Stimulated activated naive CD4-positive, alpha-beta T cell treated with Interleukin-2 at 50 U/mL for 16 hours (primary cell): ENCODE measurements at regions not wholly inside any gene's neighbourhood (a gene's known extent, or its start where the extent isn't known, plus 50 kb on each side); places are given as distances from the start of the nearest gene placed in this dataset.

ENCODE experiments used
- DNase-seq: peaks from one replicate; lab custom pipeline; 2025; lab: John Stamatoyannopoulos, UW

DNA sequence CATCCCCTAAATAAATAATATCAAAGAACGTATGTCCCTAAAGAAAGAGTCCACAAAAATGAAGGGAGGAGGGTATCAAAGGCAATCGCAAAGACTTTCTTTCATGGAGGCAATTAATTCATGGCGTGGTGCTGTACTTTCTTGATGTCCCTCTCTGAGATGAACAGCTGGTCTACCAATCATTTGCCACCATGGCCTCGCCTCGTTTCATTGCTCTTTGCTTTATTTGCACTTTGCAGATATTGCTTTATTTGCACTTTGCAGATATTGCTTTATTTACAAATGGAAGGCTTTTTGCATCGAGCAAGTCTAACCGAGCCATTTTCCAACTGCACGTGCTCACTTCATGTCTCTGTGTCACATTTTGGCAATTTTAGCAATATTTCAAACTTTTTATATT lies 104.0 kb upstream of the PTCH1 start:
- no peak for DNase-seq

DNA sequence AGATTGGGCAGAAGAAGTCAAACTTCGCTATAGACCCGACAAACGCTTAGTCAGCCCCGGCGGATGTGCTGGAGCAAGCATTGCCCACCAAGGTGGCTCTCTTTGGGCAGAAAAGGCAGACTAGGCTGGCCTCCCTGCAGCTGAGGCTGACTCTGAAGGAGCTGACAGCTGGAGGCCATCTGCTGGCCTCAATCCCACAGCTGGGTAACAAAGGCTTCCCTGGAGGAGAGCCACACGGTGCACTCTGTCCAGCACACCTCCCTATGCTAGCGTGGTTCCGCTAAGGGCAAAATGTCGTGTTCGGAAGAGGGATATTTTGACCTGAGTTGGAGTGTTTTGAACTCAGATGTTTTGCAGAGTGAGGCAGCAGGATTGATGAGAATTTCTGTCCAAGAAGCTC lies 103.5 kb upstream of the PTCH1 start:
- DNase-seq = no peak

DNA sequence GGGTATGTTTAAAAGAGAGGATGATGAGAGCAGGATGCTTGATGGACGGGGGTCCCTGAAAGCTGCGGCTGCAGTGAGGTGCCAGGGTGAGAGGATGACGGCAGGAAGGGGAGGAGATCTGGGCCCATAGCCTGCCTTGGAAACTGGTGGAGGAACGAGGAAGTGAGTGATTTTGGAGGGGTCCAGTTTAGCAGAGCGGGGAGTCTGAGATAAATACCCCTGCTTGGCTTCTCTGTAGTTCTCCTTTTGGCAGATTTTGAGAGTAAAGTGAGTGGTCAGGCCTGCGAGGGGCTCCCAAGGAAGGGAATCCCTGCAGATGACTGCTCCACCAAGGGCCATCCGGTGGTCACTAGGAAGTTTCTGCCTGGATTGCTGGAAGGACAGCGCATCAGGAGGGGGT lies 98.5 kb upstream of the PTCH1 start:
- no peak for DNase-seq

DNA sequence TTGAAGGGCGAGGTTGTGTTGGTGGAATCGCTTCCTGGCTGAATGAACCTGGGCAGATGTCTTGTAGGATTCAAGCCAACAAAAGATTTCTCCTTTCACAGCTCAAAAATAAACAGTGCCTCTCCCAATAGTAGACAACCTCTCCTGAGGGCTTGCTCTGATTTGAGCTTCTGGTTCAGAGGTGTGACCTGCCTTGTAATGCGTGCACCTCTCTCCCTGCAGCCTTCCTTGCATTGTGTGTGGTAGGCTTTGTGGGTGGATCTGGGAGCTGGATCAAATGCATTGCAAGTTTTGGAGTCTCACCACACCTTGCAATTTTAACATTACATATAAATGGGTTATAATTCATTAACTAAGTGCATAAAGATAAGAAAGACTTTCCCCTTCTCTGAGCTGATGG lies 96.9 kb upstream of the PTCH1 start:
- no peak for DNase-seq

DNA sequence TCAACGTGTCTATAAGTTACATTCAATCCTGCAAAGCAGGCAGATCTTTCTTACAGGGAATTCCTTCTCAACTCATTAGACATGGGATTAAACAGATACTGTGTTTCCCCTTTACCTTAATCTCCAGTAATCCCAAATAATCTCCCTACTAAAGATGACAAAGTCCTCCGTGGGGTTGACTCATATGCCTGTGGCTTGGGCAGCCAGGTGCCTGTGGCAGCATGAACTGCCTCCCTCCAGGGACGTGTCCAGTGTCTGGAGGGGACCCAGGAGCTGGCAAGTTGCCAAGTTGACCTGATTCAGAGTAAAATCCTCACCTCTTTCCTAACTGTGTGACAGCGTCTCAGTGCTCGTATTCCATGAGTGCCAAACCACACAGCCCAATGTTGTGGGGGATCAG lies 94.6 kb upstream of the PTCH1 start:
- DNase-seq = no peak

DNA sequence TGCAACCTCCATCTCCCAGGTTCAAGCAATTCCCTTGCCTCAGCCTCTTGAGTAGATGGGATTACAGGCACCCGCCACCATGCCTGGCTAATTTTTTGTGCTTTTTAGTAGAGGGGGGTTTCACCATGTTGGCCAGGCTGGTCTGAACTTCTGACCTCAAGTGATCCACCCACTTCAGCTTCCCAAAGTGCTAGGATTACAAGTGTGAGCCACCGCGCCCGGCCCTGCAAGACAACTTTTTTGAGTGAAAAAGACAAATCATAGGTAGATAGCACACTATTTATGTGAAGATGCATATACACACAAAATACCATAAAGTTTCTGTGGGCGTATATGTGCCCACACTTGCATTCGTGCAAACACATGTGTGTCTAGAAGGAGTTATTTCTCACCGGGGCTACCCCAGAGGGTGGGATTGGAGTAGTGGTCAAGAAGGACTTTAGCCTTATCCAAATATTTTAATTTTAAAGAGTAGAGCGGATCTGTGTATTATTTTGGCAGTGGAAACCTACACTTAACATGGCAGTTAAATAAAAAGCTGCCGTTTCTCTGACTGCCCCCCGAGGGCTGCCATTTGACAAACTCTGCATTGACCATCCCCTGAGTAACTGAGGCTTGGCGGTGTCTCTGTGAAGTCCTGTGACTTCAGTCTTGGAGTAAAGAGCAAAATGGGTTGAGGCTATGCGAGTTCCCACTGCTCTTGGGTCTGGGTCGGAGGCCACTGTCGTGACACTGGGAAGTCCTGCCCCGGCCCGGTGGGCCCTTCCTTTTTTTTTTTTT lies 93.4 kb upstream of the PTCH1 start:
- no peak for DNase-seq

DNA sequence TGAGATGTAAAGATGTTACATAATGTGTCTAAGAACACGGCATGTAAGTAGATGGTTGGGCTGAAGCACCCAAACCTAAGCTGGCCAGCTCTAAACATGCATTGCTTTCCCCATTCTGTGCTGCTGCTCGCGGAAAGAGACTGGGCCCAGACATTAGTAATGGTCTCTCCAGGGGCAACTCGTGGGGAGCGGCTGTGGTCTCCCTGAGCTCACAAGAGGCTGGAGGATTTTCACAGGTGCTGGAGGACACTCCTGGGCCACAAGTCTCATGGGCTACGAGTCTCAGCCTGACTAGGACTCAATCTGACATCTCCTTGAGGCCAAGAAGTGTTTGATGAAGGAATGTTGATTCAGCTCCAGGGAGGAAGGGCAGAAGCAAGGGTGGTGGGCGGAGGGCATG lies 92.7 kb upstream of the PTCH1 start:
- no peak for DNase-seq

DNA sequence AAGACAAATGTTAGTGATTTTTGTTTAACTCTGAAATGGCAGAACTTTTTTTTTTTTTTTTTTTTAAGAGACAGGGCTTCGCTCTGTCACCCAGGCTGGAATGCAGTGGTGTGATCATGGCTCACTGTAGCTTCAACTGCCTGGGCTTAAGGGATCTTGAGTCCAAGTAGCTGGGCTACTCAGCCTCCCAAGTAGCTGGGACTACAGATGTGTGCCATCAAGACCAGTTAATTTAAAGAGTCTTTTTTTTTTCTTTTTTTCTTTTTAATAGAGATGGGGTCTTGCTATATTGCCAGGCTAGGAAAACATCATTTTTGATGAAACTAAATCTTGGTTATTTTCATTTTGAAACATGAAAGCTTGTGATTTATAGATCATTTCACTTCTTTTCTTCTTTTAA lies 91.6 kb upstream of the PTCH1 start:
- no peak for DNase-seq

DNA sequence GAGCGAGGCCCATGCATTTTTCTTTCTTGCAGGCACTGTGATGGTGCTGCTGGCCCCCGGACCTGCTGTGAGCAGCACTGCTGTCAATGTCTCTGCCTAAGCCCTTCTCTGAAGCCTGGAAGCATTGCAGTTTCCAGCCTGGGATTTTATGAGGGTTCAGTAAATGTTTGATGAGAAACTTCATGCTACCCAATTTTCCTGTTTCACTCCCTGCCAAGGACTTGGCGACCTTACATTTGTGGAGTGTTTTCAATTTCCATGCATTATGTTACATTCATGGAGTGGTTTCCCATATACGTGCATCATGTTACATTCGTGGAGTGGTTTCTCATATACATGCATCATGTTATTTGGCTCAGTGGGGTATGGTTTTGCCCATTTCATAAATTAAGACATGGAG lies 90.7 kb upstream of the PTCH1 start:
- no peak for DNase-seq

DNA sequence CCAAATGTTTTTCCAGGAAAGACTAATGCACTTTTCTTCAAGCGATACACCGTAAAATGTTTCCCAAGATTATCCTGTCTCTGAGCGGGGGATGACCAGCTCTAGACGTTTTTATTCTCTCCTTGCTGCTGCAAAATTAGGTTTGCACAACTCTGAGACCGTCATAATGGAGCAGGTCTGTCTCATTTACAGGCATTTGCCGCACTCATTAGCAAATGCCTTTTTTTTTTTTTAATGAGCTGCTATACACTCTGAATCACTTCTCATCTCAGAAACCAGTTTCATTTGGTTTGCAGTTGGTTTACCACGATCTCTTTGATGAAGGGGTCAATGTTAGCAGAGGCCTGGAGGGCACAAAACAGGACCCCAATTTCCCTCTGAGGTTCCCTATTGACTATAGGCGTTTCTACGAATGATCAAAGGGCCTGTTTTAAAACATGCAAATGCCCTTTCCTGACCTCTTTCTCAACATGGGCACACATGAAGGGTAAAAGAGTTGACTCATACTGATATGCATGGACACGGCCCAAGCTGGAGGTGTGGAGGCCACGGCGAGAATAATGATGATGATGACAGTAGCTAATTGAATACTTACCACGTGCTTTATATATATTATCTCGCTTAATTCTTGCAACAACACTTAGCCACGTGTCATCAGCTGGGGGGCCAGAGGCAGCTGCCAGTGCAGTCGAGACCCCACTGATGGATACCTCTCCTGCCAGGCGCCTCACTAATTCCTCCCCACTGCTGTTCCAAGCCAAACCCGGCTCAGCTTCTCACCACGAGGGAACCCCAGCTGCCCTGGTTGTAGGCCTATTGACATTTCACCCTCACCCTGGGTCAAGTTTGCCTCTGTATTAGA lies 89.9 kb upstream of the PTCH1 start:
- no peak for DNase-seq

DNA sequence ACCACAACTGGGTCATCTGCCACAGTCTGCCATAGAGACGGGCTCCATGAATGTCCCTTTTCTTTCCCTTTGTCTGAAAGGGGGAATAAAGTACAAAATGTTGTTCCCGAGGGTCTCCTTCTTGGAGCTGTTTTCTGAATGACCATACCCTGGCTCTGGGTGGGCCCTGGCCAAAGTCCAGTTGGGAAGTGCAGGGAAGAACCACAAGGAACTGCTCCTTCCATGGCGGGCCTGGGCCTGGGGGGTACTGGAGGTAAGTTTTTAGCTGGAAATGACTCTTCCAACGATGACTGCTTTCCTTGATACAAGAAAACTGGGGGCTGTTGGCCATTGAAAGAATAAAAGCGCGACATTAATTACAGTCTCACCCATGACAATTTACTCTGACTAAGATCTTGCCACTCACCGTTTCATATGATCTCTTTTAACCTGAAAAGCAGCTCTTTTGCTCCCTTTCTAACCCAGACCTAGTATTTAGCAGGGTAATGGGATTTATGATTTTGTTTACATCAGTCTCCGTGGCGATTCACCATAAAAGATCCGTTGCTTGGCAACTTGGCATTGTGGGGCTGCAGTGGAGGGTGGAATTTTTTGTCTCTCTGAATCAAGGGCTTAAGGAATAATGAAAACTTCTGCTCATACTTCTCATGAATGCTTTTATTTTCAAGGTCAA lies 89.2 kb upstream of the PTCH1 start:
- no peak for DNase-seq

DNA sequence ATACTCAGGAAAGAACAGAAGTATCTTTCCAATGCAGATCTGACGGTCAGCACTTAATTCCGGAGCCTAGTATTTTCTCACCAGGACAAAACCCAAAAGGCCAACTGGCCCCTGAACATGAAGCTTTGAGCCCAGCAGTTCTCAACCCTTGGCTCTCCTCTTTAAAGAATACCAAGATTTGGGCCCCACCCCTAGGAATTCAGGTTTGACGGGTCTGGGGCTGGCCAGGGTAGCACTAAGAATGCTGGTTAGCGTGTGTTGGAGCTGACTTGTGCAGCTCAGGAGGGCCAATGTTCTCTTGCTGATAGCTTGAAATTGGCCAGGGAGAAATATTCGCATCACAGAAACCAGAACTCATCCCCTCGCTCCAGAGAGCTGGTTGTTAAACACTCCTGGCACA lies 88.3 kb upstream of the PTCH1 start:
- DNase-seq = no peak

DNA sequence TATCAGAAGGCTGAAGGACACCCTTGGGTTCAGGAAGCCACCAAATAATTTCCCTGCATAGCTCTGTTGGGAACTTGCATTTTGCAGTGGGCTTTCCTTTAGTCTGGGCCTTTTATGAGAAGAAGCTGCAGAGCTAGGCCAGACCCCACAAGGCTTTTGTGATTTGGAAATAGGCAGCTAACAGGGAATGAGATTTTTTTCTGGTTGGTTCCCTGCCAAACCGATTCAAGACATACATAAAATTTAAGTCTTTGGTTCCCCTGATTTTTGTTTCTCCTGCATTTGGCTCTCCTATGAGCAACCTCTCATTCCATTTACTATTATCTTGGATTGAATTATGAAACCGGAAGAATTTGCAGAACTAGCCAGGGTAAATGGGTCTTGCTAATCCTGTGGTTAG lies 81.5 kb upstream of the PTCH1 start:
- DNase-seq = no peak

DNA sequence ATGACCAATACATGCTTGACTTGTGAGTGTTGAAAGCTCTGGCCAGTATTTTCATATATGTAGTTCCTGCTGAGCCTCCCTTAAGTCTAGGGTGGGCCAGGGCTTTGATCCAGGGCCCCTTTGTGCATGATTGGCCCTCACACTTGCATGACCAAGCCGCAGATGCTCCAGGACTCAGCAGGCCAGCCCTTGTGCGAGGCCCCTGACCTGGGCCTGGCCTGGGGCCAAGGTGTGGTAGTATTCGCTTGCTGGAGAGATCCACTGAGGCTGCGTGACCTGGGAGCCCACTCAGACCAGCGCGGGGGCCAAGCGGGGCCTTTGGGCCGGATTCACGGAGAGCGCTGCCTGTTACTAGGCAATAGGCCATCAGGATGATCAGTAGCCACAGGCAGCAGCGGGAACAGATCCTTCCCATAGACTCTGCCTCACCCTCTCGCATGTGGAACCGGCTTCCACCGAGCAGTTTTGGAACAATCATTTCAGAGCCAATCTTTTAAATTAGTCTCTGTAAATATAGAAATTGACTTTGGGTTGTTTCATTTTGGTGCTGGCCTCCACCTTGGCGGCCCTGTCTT lies 79.0 kb upstream of the PTCH1 start:
- DNase-seq = no peak

DNA sequence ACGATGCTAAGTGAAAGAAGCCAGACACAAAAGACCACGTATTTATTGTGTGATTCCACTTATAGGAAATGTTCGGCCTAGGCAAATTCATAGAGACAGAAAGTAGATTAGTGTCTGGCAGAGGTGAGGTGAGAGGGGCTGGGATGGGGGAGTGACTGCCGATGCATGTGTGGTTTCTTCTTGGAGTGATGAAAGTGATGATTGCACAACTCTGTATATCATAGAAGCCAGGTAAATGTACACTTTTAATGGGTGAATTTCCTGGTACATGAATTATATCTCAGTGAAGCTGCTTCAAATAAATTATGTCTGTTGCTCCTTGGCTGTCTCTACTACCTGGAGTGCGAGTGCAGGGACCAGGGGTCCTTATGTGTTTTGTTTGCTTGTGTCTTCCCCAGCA lies 76.2 kb upstream of the PTCH1 start:
- no peak for DNase-seq

DNA sequence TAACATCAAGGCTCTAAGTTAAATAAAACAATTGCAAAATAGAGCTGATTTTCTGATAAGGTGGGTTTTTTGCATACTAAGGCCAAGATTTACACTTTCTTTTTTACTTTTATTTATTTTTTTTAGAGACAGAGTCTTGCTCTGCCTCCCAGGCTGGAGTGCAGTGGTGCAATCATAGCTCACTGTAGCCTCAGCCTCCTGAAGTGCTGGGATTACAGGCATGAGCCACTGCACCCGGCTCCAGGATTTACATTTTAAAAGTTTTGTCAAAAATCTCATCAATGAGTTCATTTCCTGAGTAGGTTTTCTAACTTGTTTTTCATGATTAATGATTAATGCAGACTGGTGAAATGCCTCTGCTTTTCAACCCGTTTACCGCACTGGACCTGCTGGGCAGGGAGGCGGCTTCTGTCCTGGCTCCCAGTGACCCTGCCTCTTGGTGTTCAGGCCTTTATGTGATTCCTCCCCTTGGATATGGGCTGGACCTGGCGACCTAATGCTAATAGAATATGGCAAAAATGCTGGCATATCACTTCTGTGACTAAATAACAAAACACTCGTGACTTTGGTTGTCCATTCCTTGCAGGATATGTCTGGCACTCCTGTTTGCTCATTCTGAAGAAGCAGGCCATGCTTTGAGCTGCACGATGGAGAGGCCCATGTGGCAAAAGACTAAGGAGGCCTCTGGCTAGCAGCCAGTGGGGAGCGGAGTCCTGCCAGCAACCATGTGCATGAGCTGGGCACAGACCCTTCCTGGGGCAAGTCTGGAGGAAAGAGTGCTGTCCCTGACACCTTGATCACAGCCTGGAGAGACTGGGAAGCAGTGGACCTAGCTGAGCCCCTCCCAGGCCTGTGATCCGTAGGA lies 72.2 kb upstream of the PTCH1 start:
- DNase-seq = no peak

DNA sequence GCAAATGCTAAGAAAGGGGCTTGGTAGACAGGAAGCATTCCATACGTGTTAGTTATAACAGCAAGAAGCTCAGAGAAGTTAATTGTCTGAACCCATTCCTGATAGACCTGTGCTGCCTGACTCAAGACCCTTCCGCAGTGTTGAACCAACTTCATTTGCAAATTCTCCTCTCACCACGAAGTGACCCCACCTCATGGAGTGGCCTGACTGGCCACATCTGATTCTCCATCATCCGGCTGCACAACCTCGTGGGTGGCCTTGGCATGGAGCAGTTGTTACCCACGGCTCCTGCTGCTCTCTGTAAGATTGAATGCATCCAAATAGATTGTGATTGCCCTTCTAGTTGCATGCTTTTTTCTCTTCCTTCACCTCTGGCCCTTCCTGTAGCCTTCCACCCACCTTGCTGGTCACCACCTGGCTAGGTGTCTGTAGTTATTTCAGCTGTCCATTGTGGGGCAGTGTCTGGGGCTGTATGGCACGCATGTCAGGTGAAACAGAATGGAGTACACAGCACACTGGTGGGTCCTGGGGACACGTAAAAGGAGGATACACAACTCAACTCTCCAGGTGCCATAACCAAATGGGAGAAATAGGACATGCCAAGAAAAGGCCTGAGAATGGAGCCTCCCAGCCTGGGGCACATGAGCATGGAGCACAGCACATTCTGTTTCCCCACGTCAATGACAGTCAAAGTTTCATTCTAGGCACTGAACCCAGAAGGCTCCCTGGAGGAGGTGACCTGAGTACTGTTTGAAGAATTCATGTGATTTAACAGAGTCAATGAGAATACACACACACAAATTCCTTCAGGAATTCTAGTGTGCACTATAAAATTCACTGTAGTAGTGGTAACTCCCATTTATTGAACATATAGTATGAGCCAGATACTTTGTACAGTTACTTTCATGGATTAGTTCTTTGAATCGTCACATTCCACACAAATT lies 70.5 kb upstream of the PTCH1 start:
- DNase-seq = no peak

DNA sequence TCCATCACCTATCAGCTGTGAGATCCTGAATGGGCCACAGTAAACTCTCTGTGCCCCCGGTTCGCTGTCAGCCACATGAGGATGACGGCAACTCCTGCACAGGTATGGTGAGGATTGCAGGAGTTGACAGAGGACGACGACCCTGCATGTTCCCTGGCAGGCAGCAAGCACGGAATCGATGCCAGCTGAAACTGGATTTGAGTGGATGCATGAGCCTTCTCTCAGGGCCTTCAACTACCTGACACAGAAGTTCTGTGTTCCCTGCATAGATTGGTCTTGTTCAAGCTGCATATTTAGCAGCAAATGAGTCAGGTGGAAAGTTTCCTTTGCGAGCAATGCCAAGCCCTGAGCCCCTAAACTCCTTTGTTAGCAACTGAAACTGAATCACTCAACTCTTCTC lies 69.6 kb upstream of the PTCH1 start:
- DNase-seq = no peak

DNA sequence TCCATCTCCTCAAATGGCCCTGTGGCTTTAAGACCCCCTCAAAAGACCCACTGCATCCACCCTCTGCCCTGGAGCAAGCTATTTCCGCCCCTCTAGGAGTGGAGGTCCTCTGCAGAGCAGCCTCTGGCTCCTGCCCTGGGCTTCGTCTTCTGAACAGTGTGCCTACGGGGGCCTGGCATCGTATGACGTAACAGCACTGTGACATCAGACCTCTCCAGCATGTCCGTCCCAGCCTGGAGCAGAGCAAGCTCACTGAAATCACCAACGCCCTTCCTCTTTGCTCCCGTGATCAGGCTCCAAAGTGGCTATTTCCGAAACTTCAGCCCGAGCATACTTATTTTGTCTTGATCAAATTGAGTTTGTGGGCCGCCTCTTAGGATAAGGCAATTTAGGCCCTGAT lies 69.1 kb upstream of the PTCH1 start:
- no peak for DNase-seq

DNA sequence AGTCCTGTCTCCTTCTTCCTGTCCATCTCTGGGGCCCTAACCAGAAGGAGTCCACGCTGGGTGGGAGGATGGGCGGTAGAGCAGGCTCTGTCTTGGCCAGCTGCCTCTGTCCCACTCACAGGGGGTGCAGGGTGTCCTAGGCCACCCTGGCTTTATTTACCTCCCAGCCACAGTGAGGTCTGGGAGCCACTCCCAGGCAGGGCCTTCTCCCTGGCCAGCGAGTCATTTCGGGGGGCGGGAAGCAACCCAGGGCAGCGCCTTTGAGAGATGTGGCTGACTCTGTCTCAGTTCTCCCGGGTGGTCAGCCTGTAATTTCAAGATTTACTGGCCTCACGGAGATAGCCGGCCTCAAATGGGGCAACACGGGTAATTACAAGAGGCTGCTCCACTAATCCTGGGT lies 67.4 kb upstream of the PTCH1 start:
- DNase-seq = no peak

DNA sequence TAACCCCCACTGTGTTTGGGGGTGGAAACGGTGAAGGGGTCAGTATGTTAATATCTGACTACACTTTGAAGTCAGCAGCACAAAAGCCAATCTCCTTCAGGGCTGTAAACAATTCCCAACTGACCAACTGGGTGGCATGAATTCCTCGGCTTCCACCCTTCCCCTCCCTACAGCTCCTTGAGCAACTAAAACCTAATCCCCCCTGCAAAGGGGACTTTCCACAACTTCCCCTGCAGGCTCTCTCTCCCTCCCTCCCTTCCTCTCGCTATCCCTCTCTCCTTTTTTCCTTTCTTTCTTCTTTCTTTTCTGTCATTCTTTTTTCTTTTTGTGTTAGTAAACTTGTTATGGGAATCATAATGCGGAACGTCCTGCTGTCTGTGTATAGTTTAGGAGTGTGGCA lies 65.1 kb upstream of the PTCH1 start:
- no peak for DNase-seq
